Gastrocnemius medialis (tissue), 4 donors: ENCODE measurements at regions not wholly inside any gene's neighbourhood (a gene's known extent, or its start where the extent isn't known, plus 50 kb on each side); places are given as distances from the start of the nearest gene placed in this dataset.
"Not testable (repeated sequence)": the region's sequence is repeated elsewhere in the genome, so short reads cannot be mapped to it uniquely, and the experiment has no call there.

Source experiments
- ATAC-seq, 2 donors: fragments of 150-250 bp; one replicate each; pipeline ENCODE4 v1.9.1; 2016
- DNase-seq, 2 donors: peaks; one replicate each; pipeline ENCODE4 v3.0.0-alpha.2; 2019
- H3K27ac ChIP-seq, 4 donors: fragments of 200-600 bp; sonication (generic); 1 replicate in 1 of 4; 2 replicates in 3 of 4; pipeline ENCODE4 v1.5.1; 2016 to 2018; ENCODE audit warnings: mild to moderate bottlenecking in 2 of 4, moderate library complexity in 1 of 4
- H3K27me3 ChIP-seq, 3 donors: fragments of 200-600 bp; sonication (generic) in 2 of 3; 1 replicate in 1 of 3; 2 replicates in 2 of 3; pipeline versions ENCODE4 v1.5.1 to v1.6.0; 2016 to 2019; ENCODE audit warnings: mild to moderate bottlenecking in 1 of 3, moderate library complexity in 1 of 3
- H3K36me3 ChIP-seq, 2 donors: fragments of 200-600 bp; sonication (generic) in 1 of 2; one replicate each; pipeline ENCODE4 v1.5.1; 2017 to 2018
- H3K4me1 ChIP-seq, 2 donors: fragments of 200-600 bp; sonication (generic) in 1 of 2; one replicate each; pipeline ENCODE4 v1.5.1; 2016 to 2017; ENCODE audit warnings: mild to moderate bottlenecking in 2 of 2
- H3K4me3 ChIP-seq, 4 donors: fragments of 200-600 bp; sonication (generic) in 3 of 4; 1 replicate in 1 of 4; 2 replicates in 3 of 4; pipeline ENCODE4 v1.5.1; 2016 to 2019; ENCODE audit warnings: mild to moderate bottlenecking in 2 of 4
- H3K9me3 ChIP-seq, 3 donors: fragments of 200-600 bp; sonication (generic) in 2 of 3; 1 replicate in 1 of 3; 2 replicates in 2 of 3; pipeline ENCODE4 v1.5.1; 2016 to 2019
- POLR2A ChIP-seq, 2 donors: fragments of 450-650 bp; IDR thresholded peaks; one replicate each; pipeline ENCODE4 v1.6.1; 2017; ENCODE audit warnings: antibody characterized with exemption in 2 of 2, mild to moderate bottlenecking in 2 of 2, moderate library complexity in 2 of 2
- in situ Hi-C, 4 donors: fragments of 200-750 bp; cut with MboI; loops; one replicate each; pipeline versions ENCODE4 v1.15.0 to v1.8.0; 2017; ENCODE audit warnings: low sequenced_read_pairs in 4 of 4
- intact Hi-C: fragments of 100-400 bp; cut with DNase I; formaldehyde crosslinking; loops from one replicate; pipeline ENCODE4 v1.15.1; 2023; ENCODE audit warnings: low total_unique reads
- TF ChIP-seq, protein P1 (sequence below), 5 experiments: fragments of 450-650 bp in 3 of 5; fragments of 200-600 bp in 2 of 5; sonication (generic) in 2 of 5; IDR thresholded peaks in 4 of 5; conservative IDR thresholded peaks in 1 of 5; 1 replicate in 4 of 5; 2 replicates in 1 of 5; pipeline ENCODE4 v1.5.1; 2016 to 2019; ENCODE audit warnings: antibody characterized with exemption in 5 of 5, mild to moderate bottlenecking in 3 of 5, moderate library complexity in 3 of 5

DNA sequence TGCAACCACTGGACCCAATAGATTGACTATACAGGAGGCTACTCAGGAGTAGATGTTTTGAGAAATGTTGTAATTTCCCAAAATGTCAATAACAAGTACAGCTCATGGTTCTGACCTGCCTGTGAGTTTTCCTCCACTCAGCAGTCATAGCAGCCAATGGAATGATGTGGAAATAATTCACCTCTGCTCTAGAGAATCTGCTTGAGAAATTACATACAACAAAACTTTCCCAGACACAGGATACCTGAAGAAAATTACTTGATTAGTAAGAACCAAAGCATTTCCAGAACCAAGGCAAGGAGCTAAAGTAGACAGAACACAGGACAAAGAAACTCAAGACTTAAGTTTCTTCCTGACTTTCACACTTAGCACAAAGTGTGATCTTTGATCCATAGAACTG is 218.9 kb upstream of the SETMAR start:
- H3K4me3 ChIP-seq: no peak overlapping the region
- H3K27me3 ChIP-seq: no peaks in the 10 kb centered on the region
- ATAC-seq: no peak
- H3K36me3 ChIP-seq: no peaks in the 10 kb centered on the region
- no peak for DNase-seq
- no peak overlapping the region for H3K27ac ChIP-seq
- H3K4me1 ChIP-seq: no peaks in the 10 kb centered on the region
- TF ChIP-seq POLR2A (IDR thresholded peaks at IDR 0.05): no peak
- TF ChIP-seq, protein P1, sequence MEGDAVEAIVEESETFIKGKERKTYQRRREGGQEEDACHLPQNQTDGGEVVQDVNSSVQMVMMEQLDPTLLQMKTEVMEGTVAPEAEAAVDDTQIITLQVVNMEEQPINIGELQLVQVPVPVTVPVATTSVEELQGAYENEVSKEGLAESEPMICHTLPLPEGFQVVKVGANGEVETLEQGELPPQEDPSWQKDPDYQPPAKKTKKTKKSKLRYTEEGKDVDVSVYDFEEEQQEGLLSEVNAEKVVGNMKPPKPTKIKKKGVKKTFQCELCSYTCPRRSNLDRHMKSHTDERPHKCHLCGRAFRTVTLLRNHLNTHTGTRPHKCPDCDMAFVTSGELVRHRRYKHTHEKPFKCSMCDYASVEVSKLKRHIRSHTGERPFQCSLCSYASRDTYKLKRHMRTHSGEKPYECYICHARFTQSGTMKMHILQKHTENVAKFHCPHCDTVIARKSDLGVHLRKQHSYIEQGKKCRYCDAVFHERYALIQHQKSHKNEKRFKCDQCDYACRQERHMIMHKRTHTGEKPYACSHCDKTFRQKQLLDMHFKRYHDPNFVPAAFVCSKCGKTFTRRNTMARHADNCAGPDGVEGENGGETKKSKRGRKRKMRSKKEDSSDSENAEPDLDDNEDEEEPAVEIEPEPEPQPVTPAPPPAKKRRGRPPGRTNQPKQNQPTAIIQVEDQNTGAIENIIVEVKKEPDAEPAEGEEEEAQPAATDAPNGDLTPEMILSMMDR (IDR thresholded peaks at IDR 0.05 in 4 of 5, conservative IDR thresholded peaks at IDR 0.05 in 1 of 5): no peak
- H3K9me3 ChIP-seq: no peaks in the 10 kb centered on the region
- intact Hi-C loops: no loop called here
- in situ Hi-C loops: no loop called here

DNA sequence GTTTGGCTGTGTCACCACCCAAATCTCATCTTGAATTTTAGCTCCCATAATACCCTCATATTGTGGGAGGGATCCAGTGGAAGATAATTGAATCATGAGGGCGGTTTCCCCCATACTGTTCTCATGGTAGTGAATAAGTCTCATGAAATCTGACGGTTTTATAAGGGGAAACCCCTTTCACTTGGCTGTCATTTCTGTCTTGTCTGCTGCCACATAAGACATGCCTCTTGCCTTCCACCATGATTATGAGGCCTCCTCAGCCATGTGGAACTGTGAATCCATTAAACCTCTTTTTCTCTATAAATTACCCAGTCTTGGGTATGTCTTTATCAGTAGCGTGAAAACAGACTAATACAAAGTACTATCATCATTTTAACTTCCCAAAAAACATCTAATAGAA is 216.5 kb upstream of the SETMAR start:
- ATAC-seq, H3K36me3 ChIP-seq, DNase-seq, in situ Hi-C loops, intact Hi-C loops, H3K9me3 ChIP-seq, H3K4me1 ChIP-seq, H3K27me3 ChIP-seq, H3K27ac ChIP-seq, H3K4me3 ChIP-seq: not testable (repeated sequence)

DNA sequence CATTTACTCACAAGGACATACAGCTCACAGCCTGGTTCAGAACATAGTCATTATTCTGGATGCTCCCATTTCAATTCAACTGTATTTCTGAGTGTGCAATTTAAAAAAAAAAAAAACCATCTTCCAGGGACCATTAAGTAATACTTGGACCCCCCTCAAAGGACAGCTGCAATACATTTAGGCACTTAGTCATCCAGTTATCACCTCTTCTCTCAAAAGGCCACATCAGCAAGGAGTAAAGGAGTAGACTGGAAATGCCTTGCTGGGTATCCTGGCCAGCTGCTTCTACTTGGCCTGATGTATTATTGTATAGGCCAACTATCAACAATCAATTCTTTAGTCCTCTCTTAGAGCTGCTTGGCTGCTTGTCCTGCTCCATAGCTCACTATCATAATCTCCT is 211.4 kb upstream of the SETMAR start:
- no peak for TF ChIP-seq POLR2A (IDR thresholded peaks at IDR 0.05)
- TF ChIP-seq, protein P1 (IDR thresholded peaks at IDR 0.05 in 4 of 5, conservative IDR thresholded peaks at IDR 0.05 in 1 of 5): no peak
- DNase-seq (no peak), ATAC-seq (no peak)
- Histone ChIP-seq H3K27ac (no peak overlapping the region), H3K27me3 (no peaks in the 10 kb centered on the region), H3K36me3 (no peaks in the 10 kb centered on the region), H3K4me1 (no peaks in the 10 kb centered on the region), H3K9me3 (no peaks in the 10 kb centered on the region), H3K4me3 (no peak overlapping the region)
- in situ Hi-C loops (no loop called here), intact Hi-C loops (no loop called here)

DNA sequence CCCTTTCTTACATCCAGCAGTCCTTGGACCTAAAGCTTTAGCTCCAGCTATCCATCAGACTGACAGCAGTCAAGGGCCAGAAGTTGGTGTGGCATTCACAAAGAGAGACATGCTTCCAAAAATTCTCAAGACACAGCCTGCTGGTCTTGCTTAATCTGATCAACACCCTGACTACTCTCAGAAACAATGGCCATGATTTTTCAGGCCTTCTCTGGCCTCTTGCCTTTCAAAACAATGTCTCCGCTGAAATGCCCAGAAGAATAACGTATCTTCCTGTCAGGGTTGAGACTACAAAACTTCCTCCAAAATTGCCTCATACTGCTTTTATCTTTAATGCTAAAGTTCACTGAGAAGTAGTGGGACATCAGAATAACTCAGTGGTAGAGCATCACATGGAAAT is 205.4 kb upstream of the SETMAR start:
- in situ Hi-C loops: no loop called here
- Histone ChIP-seq H3K9me3 (peaks cover 0 to 14% (median 0%) of the 10 kb centered on the region in 3 donors), H3K36me3 (no peaks in the 10 kb centered on the region), H3K4me1 (no peaks in the 10 kb centered on the region), H3K27ac (no peak overlapping the region), H3K27me3 (no peaks in the 10 kb centered on the region), H3K4me3 (no peak overlapping the region)
- intact Hi-C loops: no loop called here
- DNase-seq: no peak
- no peak for ATAC-seq
- no peak for TF ChIP-seq POLR2A (IDR thresholded peaks at IDR 0.05)
- TF ChIP-seq, protein P1 (IDR thresholded peaks at IDR 0.05 in 4 of 5, conservative IDR thresholded peaks at IDR 0.05 in 1 of 5): no peak

DNA sequence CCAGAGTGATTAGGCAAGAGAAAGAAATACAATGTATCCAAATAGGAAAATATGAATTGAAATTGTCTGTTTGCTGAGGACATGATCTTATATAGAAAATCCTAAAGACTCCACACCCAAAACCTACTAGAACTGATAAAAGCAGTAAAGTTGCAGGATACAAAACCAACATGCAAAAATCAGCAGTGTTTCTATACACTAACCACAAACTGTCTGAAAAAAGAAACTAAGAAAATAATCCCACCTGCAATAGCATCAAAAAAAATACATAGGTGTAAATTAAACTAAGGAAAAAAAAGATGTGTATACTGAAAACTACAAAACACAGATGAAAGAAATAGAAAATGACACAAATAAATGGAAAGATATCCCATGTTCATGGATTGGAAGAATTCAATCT is 203.6 kb upstream of the SETMAR start:
- TF ChIP-seq POLR2A (IDR thresholded peaks at IDR 0.05): no peak
- TF ChIP-seq, protein P1 (IDR thresholded peaks at IDR 0.05 in 4 of 5, conservative IDR thresholded peaks at IDR 0.05 in 1 of 5): no peak
- H3K27ac ChIP-seq: no peak overlapping the region
- ATAC-seq (no peak), DNase-seq (no peak)
- no peaks in the 10 kb centered on the region for H3K36me3 ChIP-seq
- H3K4me1 ChIP-seq: no peaks in the 10 kb centered on the region
- intact Hi-C loops: no loop called here
- H3K4me3 ChIP-seq: no peak overlapping the region
- no peaks in the 10 kb centered on the region for H3K27me3 ChIP-seq
- peaks cover 0 to 14% (median 0%) of the 10 kb centered on the region in 3 donors for H3K9me3 ChIP-seq
- in situ Hi-C loops: no loop called here
